SK-N-DZ (cell line): ENCODE measurements at regions not wholly inside any gene's neighbourhood (a gene's known extent, or its start where the extent isn't known, plus 50 kb on each side); places are given as distances from the start of the nearest gene placed in this dataset.

Experiments used
- DNase-seq: peaks from one replicate; pipeline ENCODE4 v3.0.0-alpha.2; 2015; ENCODE audit warnings: low spot score

DNA sequence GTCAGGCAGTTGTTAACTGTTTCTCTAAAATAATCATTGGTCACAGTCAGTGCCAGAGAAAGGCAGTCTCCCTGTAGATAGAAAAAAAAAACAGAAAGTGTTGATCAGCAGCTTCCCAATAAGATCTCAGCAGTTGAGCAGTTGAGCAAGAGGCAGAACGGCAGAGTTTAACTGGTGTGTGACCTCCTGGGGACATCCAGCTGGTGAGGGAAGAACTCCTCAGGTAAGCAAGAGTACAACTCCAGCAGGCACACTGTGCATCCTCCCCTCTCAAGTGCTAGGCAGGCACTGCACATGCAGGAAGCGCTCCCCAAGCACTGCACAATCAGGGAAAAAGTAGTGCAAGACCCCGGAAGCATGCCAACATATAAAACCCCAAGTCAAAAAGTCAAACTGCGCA is 1287.2 kb downstream of the NSUN3 start:
- no peak for DNase-seq

DNA sequence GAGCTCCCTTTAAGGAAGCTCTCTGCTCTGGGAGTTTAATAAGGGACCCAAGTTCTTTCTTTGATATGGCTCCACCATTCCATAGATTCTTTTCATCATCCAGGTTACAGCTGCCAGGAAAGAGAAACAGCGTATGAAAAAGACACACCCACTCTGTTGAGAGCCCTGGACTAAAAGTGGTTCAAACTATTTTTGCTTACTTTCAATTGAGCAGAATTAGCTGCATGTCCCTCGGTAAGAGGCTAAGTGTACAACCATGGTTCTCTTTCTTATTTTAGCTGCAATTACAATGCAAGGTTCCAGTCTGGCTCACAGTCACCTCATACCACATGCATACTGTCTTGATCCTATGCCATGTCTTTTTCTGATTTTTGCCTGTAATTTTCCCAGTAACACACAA is 1288.3 kb downstream of the NSUN3 start:
- DNase-seq: no peak

DNA sequence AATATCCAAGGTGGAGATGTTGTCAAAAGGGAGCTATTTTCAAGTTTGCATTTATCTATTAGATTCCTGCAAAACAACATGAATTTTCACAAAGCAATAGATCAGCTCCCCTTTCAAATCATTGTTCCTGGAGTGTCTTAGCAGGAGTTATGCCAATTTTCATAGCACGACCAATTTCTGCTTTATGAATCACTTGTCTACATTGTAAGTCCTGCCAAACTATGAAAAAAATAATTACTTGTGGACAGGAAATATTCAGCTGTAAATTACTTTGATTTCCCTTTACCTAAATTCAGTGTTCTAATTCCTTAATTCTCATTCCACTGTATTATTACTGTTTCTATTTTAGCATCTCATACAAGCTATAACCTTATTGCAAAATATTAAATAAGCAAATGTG is 1289.6 kb downstream of the NSUN3 start:
- DNase-seq: no peak

DNA sequence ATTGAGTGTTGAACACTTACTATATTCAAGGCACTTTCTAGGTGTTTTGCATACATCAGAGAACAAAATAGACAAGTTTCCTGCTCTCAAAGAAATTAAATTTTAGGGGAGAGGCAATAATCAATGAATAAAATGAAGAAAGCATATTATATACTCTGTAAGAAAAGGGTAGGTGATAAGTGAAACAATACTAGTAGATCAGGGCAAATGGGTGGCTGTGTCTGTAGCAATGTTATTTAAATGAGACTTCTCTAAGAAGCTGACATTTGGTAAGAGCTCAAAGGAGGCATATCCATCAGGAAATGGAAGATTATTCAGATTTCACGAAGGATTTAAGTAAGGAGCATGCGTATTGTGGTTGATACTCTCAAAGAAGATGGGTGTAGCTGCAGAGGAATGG is 1291.6 kb downstream of the NSUN3 start:
- no peak for DNase-seq

DNA sequence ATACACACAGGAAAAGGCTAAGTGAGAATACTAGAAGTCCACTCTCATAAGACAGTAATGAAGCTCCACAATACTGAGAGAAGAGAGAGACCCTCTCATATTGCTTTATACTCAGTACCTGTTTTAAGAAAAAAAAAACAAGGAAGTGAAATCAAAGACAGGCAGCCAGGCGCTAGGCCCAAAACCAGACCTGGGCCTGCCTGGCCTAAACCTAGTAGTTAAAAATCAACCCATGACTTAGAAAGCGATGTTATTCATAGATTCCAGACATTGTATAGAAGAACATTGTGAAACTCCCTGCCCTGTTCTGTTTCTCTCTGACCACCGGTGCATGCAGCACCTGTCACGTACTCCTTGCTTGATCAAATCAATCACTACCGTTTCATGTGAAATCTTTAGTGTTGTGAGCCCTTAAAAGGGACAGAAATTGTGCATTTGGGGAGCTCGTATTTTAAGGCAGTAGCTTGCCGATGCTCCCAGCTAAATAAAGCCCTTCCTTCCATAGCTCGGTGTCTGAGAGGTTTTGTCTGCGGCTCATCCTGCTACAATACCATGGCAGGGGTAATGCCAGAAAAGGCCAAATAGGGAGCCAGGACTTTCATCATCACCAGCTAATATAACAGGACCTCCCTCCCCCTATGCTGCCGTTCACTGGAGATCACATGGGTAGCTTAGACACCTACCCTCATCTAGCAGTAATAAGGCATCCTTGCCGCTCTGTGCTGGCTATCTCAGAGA is 1294.1 kb downstream of the NSUN3 start:
- DNase-seq: no peak

DNA sequence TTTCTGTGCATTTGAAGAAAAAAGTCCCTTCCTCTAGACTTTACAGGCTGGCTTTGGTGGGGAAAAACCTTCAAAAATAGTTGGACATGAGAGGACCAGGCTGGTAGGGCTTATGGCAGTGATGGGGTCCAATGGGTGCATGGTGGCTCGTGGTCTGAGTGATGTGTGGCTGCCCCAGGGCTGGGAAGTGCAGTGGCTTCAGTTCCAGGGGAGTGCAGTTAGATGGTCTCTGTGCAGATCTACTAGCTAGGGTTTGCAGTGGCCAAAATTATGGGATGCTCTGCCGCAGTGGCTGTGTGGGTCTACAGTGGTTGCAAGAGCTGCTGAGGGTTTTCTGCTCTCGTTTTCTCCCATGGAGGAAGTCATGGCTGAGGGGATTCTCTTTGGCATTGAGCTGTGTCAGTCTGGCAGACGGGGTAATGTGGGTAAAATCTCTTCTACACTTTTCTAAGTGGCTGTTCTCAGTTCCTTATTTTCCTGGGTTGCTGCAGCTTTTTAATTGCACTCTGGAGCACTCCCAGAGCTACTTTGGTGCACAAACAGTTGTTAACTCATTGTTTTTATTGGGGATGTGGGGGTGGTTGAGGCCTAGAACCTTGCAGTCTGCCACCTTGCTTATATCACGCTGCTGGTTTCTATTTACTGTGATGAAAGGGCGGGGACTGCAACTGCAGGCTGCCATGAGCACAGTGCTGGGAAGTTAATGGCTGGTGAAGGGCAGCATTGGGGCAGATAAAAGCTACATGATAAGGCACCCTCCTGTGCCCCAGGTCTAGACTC is 1324.6 kb downstream of the NSUN3 start:
- no peak for DNase-seq

DNA sequence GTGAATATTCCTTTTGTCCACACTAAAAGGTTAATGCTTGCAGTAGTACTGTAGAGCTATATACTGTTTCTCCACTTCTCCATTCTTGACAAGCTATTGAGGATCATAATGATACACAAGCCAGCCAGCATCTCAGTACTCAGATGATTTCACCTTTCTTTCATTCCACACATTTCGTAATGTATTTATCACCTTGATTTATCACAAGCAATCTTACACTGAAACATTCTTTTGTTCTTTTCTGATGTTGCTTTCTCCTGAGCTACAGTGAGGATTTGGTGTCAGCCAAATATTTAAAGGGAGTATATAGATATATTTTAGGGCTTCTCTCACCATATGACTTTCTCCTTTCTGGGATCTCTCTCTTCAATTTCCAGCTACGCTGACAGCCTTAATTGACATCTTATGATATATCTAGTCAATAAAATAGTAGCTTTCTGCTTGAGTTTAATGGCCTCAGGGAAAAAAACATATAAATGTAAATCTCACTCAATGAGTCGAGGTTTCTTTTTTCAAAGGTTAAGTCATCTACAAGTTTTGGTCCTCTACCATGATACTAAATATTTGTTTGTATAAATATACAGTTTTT is 1327.0 kb downstream of the NSUN3 start:
- DNase-seq: no peak

DNA sequence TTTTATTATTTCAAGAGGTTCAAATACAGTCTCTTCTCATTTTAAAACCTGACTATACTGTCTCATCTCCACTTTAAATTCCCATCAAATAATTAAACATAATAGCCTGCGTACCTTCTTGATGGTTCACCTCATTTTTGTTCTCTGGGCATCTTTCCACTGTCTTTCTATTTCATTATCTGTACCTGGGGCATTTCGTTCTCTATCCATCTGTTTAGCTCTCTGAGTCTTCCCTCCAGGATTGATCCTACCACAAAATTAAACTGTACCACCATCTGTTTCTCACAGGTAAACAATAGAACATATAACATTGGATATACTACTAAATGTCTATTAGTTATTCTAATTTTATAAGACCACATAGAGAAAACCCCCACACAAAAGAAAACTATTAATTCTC is 1331.4 kb downstream of the NSUN3 start:
- no peak for DNase-seq

DNA sequence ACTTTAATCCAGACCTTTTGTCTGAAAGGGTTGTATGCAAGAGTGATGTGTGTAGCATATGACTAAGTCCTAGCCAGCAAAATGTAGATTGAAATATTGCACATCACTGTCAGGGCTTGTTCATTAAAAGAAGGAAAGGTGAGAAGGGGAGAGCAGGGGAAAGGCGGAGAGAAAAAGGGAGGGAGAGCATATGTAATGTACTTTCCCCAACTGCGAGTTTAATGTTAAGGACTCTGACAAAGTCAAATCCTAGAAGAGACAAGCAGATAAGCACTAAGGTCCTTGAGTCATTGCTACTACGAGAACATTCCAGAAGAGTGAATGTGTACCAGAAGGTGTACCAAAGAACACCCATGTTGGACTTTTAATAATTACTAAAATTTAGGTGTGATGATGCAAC is 1336.7 kb downstream of the NSUN3 start:
- no peak for DNase-seq

DNA sequence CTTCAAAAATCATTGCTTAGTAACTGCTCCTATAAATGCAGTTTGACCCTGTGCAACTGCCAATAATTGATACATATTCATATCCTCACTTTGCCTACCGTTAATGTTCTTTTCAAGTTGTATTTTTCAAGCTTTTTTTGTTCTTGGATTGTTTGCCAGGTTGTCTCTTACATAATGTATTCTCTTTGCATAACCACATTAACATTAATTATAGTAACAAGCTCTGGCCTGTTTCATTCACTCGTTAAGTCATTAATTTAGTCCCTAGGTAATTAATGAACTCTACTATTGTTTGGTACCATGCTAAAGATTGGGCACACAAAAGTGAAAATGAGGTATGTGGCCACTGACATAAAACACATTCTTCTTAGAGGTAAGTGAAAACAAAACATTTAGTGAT is 1338.8 kb downstream of the NSUN3 start:
- no peak for DNase-seq

DNA sequence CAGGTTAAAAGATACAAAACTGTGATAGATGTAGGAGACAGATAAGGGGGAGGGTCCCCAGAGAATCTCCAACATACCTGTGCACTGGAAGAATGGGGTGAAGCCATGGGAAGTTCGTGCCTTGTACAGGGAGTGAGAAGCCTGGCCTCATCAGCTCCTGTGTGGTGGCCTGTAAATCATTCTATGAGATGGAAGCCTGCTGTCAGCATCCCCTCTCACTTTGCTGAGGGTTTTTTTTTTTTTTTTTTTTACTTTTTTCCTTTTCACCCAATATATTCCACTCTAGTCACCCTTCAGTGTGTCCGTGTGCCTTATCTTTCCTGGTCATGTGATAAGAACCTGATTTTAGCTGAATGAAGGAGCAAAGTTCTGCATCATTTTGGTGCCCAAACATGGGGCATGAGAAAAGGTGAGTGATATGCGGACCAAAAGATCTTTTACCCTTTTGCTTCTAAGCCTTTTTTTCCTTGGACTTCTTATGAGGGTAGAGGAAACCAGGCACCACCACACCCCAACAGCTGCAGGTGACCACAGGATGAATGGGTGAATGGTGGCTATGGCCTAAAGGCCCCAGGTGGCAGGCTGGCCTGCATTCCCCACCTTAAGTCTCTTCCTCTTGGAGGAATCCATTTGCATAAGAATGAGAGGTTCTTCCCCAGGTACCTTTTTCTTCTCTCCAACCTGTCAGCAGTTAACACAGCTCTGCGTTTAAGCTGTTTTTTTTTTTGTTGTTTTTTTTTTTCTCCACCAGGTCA is 1345.0 kb downstream of the NSUN3 start:
- no peak for DNase-seq

DNA sequence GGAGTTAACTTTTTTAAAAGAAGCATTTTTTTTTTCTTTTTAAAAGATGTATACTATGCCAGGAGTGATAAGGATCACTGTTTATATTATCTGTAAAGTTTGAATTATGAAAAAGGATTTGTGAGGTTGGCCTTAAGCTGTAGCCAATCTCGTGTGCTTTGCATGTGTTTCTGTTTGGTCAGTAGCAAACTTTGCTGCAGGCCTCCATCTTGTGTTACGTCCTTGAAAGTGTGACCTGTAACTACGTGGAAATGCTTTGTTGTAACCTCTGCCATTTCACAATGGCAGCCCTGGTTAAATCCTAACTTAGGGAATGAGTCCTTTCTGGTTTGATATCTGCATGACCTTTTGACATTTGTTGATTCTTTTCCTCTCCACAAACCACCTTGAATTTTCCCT is 1345.6 kb downstream of the NSUN3 start:
- DNase-seq: no peak

DNA sequence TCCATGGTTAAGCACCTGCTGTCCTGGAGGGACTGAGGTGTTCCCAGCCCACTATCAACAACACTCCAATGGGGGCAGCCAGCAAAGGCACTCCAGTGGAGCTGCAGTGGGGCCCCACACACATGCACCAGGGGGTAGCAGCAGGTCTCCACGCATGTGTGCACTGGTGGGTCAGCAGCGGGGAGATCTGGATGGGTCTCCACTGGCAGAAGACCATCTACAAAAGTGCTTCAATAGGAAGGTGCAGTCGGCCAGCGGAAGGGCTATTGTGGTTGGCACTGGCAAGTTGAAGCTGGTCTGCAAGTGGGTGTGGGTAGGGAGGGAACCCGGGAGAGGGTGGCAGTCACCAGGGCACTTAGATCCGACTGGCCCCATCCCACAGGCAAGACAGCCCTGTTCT is 1355.4 kb downstream of the NSUN3 start:
- no peak for DNase-seq

DNA sequence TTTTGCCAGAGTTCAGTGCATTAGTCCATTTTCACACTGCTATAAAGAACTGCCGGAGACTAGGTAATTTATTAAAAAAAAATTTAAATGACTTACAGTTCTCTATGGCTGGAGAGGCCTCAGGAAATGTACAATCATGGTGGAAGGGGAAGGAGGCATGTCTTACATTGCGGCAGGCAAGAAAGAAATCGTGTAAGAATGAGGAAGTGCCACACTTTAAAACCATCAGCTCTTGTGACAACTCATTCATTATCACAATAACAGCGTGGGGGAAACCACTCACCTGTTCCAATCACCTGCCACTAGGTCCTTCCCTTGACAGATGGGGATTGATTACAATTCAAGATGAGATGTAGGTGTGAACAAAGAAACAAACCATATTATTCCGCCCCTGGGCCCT is 1361.4 kb downstream of the NSUN3 start:
- no peak for DNase-seq

DNA sequence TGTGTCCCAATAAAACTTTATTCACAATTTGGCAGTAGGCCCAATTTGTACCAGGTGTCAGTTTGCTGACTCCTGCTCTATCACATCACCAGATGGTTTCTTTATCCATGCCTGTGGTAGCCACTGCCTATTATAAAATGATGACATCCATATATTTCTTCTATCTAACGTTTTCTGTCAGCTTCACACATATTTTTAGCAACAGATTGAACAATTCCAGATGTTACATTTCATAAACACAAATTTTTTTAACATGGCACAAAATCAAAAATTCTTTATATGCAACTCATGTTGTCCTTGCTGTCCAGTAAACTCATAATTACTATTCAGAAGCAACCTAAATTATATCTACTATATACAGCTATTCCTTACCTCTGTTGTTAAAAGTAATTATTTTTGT is 1371.6 kb downstream of the NSUN3 start:
- no peak for DNase-seq

DNA sequence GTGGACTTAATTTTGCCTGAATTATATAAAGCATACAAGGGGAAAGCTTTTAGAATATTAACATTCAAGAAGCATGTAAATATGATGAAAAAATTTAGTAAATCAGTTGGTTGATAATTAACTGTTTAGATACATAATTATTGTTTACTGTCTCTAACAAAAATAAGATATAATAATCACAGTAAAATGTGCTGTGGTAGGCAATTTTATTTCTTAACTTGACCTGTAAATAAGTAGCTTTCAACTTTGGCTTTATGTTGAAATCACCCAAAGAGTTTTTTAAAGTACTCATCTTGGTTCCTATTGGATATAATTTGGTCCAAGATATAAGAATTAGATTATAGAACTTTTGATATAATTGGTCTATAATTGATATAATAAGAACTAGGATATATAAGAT is 1374.5 kb downstream of the NSUN3 start:
- no peak for DNase-seq

DNA sequence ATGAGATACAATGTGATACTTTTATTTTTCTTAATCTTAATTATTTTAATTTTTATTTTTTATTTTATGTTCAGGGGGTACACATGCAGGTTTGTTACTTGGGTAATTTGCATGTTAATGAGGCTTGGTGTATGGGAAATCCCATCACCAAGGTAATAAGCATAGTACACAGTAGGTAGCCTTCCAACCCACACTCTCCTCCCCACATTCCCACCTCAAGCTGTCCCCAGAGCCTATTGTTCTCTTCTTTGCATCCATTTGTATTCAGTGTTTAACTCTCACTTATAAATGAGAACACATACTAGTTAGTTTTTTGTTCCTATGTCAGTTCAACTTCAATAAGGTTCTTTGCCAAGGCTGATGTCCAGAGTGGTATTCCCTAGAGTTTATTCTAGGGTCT is 1375.4 kb downstream of the NSUN3 start:
- no peak for DNase-seq

DNA sequence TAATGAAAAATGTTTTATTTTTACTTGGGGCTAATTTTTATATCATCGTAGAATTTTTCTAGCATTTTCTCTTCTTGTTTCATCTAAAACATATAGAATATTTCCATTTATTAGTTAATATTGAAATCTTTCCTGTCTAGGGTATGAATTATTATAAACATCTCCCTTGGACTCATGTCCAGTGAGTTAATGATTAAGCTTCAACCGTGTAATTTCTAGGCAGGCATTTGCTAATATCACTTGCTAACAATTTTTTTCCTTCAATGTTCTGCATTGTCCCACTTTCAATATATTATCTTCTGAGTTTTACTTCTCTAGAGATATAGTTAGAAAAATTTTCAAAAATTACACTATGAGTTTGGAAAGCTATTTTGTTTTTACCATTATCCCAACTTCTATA is 1371.6 kb upstream of the EPHA6 start:
- DNase-seq: no peak

DNA sequence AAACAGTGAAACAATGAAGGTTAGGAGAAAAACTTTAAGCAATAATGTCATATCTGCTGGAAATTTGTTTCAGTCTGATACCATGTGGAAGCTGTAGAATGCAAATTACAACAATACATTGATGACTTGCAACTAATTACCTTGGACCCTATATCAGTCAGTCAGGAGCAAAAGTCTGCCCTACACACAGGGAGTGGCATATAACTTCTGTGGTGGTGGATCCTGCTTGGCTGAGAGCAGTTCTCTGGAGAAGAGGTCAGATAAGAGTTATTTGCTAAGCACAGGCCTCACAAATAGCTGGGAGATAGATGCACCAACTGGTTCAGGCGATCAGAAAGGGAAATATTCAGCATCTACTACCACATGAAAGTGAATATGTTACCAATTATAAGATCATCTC is 1364.6 kb upstream of the EPHA6 start:
- DNase-seq: no peak

DNA sequence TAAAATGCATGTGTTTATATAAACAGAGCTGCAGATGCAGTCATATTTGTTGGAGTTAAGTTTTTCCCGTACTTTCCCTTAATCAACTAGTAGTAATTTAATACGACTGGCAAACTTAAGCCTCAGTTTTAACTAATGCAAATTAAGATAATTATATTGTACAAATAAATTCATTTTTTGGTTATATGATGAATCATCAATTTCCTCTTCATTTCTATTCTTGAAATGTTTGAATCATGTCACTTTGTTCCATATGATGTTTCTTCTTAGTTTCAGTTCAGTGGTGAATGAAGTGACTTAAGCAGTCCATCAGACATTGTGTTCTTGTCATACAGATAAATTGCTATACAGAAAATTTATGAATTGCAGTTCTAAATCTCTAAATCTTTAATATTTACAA is 1361.2 kb upstream of the EPHA6 start:
- DNase-seq: no peak

DNA sequence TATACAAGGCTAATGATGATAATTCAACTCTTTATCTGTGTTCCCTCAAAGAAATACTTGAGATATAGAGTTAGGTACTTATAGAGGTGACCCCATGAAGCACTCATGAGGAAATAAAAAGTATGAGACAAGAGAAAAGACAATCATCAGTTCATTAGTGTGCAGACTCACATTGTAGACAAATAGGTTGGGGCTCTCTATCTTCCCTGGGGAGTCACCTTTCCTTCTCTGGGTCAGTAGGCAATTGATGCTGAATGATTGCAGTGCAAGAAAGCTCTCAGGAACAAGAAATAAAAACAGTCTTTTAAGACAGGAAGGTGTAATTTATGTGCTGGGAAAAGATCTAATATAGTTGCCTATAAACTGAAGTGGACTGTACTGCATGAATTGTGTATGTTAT is 1357.6 kb upstream of the EPHA6 start:
- no peak for DNase-seq

DNA sequence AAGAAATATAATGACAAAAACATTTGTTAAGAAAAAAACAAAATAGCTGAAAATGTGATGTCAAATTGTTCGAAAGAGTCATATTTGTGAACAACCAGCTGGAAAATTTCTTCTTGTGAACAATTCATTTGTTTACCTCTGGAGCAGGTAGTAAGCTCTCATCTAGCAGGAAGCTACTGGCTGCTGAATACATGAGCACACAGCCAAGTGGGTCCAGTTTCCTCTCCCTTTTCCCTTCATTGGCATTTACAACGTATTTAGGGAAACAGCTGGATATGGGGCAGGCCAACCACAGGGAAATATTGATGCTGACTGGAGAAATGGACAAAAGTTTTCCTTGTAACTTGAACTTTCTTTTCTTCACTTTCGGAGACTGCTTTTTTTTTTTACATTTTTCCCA is 1354.7 kb upstream of the EPHA6 start:
- no peak for DNase-seq
